Activated CD4-positive, alpha-beta T cell treated with anti-CD3 and anti-CD28 coated beads for 36 hours (primary cell): ENCODE measurements at regions not wholly inside any gene's neighbourhood (a gene's known extent, or its start where the extent isn't known, plus 50 kb on each side); places are given as distances from the start of the nearest gene placed in this dataset.

Experiments
- ATAC-seq: fragments of 200-7000 bp; cut with Tn5 transposase; one replicate; pipeline ENCODE4 v1.10.0; 2021; ENCODE audit warnings: mild to moderate bottlenecking, moderate library complexity
- CTCF ChIA-PET: fragments of 350-600 bp; sonication (Branson Sonifier 250); formaldehyde crosslinking; loops from one replicate; lab custom pipeline; 2021; ENCODE audit warnings: antibody characterized with exemption; lab: Charles Lee
- POLR2A ChIA-PET: fragments of 350-600 bp; sonication (Branson Sonifier 250); formaldehyde crosslinking; loops from one replicate; lab custom pipeline; 2021; ENCODE audit warnings: antibody characterized with exemption, inconsistent platforms; lab: Charles Lee
- DNase-seq: peaks from one replicate; pipeline ENCODE4 v3.0.0-alpha.2; 2020
- H3K27ac Mint-ChIP-seq: one replicate; pipeline ENCODE4 v1.8.0; 2021; ENCODE audit warnings: mixed read lengths
- H3K27me3 Mint-ChIP-seq: one replicate; pipeline ENCODE4 v1.8.0; 2021; ENCODE audit warnings: mixed read lengths
- H3K36me3 Mint-ChIP-seq: one replicate; pipeline ENCODE4 v1.8.0; 2021; ENCODE audit warnings: low read depth, mixed read lengths
- H3K4me1 Mint-ChIP-seq: one replicate; pipeline ENCODE4 v1.8.0; 2021; ENCODE audit warnings: mixed read lengths
- H3K4me3 Mint-ChIP-seq: one replicate; pipeline ENCODE4 v1.8.0; 2021; ENCODE audit warnings: mild to moderate bottlenecking, moderate library complexity, mixed read lengths
- H3K9me3 Mint-ChIP-seq: one replicate; pipeline ENCODE4 v1.8.0; 2021; ENCODE audit warnings: low read depth, mixed read lengths
- intact Hi-C, 2 experiments: fragments of 100-400 bp; cut with DNase I in 1 of 2; cut with micrococcal nuclease in 1 of 2; formaldehyde crosslinking; loops; one replicate each; pipeline versions ENCODE4 v1.14.2 to v1.15.1; 2022 to 2024; cut with DNase I, micrococcal nuclease

DNA sequence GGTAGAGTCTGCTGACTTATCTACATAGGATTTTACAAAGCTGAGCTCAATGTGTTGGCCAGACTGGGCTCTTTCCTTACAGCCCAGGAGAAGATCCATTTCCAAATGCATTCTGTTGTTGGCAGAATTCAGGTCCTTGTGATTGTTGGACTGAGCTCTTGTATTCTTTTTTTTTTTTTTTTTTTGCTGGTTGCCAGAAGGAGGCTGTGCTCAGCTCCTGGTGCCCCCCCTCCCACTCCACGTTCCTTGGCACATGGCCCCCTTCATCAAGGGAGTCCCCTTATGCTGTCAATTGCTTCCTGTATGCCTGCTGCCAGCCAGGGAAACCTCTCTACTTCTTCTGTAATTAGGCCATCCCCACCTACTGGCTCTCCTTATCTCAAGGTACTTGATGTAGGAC is 518.1 kb upstream of the AKR1E2 start:
- intact Hi-C loops = no loop called here
- ATAC-seq (no peak), DNase-seq (no peak)
- ChIA-PET CTCF (interaction anchor here (0.5 kb wide), 1 partner anchor 106 kb away, joined by 4 read pairs; no protein-coding TSS in a partner anchor), POLR2A (no interaction called here)
- no peak overlapping the region for H3K4me3 Mint-ChIP-seq
- peaks cover 2% of the 10 kb centered on the region for H3K27me3 Mint-ChIP-seq
- no peaks in the 10 kb centered on the region for H3K36me3 Mint-ChIP-seq
- H3K9me3 Mint-ChIP-seq = no peaks in the 10 kb centered on the region
- no peaks in the 10 kb centered on the region for H3K4me1 Mint-ChIP-seq
- H3K27ac Mint-ChIP-seq = no peak overlapping the region

DNA sequence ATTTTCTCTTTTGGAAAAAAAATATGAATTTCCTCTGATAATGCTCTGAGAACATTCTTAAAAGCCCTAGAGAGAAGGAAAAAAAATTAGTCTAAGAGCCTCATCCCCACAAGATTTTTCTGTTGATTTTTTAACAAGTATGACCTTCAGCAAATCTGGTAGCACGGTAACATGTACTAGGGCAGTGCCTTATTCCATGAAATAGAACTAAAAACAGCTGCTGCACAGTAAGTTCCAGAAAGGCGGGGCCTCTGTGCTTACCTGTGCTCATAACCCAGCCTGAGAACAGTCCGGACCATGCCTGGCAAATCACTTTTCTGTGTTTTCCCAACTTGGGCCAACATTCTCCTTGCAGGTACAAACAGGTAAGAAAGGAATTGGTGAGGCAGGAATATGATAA is 519.1 kb upstream of the AKR1E2 start:
- CTCF ChIA-PET = no interaction called here
- ATAC-seq (no peak), DNase-seq (no peak)
- Mint-ChIP-seq H3K4me3 (no peak overlapping the region), H3K36me3 (no peaks in the 10 kb centered on the region), H3K4me1 (no peaks in the 10 kb centered on the region), H3K27ac (no peak overlapping the region), H3K27me3 (peaks cover 2% of the 10 kb centered on the region), H3K9me3 (no peaks in the 10 kb centered on the region)
- intact Hi-C loops = no loop called here
- POLR2A ChIA-PET = no interaction called here

DNA sequence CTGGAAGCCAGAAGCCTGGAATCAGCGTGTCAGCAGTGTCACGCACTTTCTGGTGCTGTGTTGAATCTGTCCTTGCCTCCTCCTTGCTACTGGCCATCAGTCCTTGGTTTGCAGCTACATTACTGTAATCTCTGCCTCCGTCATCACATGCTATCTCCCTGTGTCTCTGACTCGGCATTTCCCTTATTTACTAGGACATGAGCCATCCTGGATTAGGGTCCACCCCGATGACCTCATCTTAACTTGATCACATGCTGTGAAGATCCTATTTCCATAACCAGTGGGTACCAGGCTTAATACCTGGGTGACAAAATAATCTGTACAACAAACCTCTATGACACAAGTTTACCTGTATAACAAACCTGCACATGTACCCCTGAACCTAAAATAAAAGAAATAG is 518.0 kb upstream of the KLF6 start:
- ATAC-seq = no peak
- no peak overlapping the region for H3K27ac Mint-ChIP-seq
- H3K36me3 Mint-ChIP-seq = no peaks in the 10 kb centered on the region
- no peaks in the 10 kb centered on the region for H3K4me1 Mint-ChIP-seq
- POLR2A ChIA-PET = interaction anchor here (0.6 kb wide), 1 partner anchor 412 kb away, joined by 3 read pairs; no protein-coding TSS in a partner anchor
- no peak overlapping the region for H3K4me3 Mint-ChIP-seq
- CTCF ChIA-PET = interaction anchor here (1.0 kb wide), 1 partner anchor 18 kb away, joined by 3 read pairs; no protein-coding TSS in a partner anchor
- intact Hi-C loops = no loop called here
- no peak for DNase-seq
- peaks cover 2% of the 10 kb centered on the region for H3K27me3 Mint-ChIP-seq
- no peaks in the 10 kb centered on the region for H3K9me3 Mint-ChIP-seq

DNA sequence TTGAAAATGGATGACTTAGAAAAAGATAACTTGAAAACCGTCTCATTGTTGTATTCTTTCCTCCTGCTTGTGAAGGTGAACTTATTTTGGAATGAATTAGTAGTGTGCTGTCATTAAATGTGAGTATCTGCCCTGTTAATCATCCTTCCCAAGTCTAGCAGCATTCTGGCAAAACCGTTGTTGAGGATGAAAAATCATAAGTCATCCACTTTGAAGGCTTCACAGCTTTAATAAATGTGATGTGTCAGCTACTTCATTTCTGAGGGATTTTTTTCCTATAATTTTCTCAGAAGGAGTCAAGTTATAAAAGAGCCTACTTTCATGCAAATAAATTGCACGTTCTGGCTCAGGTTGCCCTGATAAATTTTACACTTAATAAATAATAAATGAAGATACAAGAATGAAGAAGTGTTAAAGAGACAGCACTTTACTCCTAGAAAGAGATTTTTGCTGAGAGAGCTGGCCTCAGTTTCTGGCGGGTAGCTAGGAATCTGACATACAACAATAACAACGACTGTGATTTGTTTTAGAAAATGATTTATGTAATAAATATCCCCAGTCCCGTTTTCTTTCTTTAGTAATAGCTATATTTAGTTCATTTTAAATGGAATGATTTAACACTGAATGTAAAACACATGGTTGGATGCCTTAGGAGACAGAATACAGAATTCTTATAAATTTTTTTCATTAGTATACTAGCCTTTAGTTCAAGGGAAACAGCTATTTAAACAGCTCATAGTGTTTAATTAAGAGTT is 516.5 kb upstream of the KLF6 start:
- ATAC-seq (no peak), DNase-seq (no peak)
- ChIA-PET POLR2A (no interaction called here), CTCF (interaction anchor here (0.6 to 1.0 kb wide), 2 partner anchors 50 to 58 kb away, joined by 3 read pairs; no protein-coding TSS in a partner anchor)
- no peaks in the 10 kb centered on the region for H3K9me3 Mint-ChIP-seq
- intact Hi-C loops = no loop called here
- peaks cover 2% of the 10 kb centered on the region for H3K27me3 Mint-ChIP-seq
- H3K4me3 Mint-ChIP-seq = no peak overlapping the region
- H3K27ac Mint-ChIP-seq = no peak overlapping the region
- no peaks in the 10 kb centered on the region for H3K4me1 Mint-ChIP-seq
- H3K36me3 Mint-ChIP-seq = no peaks in the 10 kb centered on the region

DNA sequence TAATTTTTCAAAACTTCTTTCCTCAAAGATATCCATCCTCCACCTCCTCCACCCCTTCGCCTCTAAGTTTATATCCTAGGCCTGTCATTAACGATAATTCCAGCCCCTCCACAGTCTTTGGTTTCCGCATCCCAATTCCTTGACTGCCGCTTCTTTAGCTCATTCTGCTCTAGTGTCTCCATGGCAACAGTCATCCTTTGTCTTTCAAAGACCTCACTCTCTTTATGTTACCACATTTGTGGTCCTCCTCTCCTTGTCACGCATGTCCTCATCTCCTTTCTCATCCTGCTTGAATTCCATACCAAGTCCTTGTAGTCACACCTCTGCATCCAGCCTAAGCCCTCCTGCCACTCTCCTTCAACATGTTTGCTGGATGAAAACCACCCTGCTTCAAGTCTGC is 511.2 kb upstream of the KLF6 start:
- no peak for DNase-seq
- CTCF ChIA-PET = no interaction called here
- H3K36me3 Mint-ChIP-seq = no peaks in the 10 kb centered on the region
- no peak overlapping the region for H3K27ac Mint-ChIP-seq
- H3K4me3 Mint-ChIP-seq = no peak overlapping the region
- no peaks in the 10 kb centered on the region for H3K4me1 Mint-ChIP-seq
- H3K9me3 Mint-ChIP-seq = no peaks in the 10 kb centered on the region
- POLR2A ChIA-PET = no interaction called here
- intact Hi-C loops = no loop called here
- no peaks in the 10 kb centered on the region for H3K27me3 Mint-ChIP-seq
- ATAC-seq = no peak

DNA sequence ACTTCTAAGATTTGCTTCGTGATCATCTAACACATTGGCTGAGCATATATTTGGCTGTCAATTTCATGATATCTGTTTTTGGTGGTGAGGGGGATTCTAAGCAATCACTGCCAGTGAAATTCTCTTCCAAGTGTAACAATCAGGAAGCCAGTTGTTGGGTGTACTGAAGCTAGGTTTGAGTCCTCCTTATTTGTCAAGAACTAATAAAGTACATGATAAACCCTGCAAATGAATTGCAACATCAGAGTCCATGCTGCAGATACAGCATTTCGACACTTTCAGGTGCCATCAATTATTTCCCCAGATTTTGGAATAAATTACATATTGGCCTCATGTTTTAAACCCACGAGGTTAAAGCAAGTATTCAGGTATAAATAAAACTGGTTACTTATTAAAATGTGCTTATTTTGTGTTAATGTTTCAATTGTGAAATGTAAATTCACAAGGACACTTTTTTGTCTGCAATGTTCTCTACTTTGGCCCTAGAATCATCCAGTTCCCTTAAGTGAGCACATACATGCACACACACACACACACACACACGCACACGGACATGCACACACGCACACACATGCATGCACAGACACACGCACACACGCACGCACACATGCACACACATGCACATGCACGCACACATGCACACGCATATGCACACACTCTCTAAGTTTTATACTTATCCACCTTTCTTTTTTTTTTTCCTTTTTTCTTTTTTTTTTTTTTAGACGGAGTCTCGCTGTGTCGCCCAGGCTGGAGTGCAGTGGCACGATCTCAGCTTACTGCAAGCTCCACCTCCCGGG is 510.2 kb upstream of the KLF6 start:
- Mint-ChIP-seq H3K9me3 (no peaks in the 10 kb centered on the region), H3K27ac (no peak overlapping the region), H3K27me3 (no peaks in the 10 kb centered on the region), H3K4me1 (no peaks in the 10 kb centered on the region), H3K4me3 (no peak overlapping the region), H3K36me3 (no peaks in the 10 kb centered on the region)
- DNase-seq (no peak), ATAC-seq (no peak)
- ChIA-PET CTCF (no interaction called here), POLR2A (no interaction called here)
- intact Hi-C loops = no loop called here

DNA sequence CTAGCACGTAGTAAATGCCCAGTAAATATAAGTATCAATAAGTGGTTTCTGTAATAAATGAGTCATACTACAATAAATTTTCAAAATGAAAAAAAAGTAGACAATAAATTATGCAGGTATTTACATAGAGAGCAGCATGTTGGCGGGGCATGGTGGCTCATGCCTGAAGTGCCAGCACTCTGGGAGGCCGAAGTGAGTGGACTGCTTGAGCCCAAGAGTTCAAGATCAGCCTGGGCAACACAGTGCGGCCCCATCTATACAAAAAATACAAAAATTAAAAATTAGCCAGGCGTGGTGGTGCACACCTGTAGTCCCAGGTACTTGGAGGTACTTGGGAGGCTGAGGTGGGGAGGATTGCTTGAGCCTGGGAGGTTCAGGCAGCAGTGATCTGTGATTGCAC is 509.3 kb upstream of the KLF6 start:
- intact Hi-C loops = no loop called here
- Mint-ChIP-seq H3K27me3 (no peaks in the 10 kb centered on the region), H3K4me3 (no peak overlapping the region), H3K27ac (no peak overlapping the region), H3K9me3 (no peaks in the 10 kb centered on the region), H3K4me1 (no peaks in the 10 kb centered on the region), H3K36me3 (no peaks in the 10 kb centered on the region)
- POLR2A ChIA-PET = no interaction called here
- DNase-seq (no peak), ATAC-seq (no peak)
- CTCF ChIA-PET = no interaction called here

DNA sequence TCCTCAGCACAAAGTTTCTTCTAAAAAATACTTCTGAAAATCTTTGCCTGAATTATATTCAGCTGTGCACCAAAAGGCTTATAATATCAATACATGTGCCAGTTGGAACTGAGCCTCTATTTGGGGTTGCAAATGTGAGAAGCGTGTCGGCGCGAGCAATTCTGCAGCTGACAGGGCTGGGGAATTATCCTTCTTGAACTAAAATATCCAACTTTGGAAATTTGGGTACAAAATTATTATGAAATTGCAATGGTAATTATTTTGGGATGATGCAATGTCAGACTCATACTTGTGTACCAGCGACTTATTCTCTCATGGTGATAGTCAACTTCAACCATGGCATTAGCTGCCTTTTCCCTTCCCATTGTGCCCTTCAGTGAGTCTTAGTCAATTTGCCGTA is 507.0 kb upstream of the KLF6 start:
- H3K27ac Mint-ChIP-seq = no peak overlapping the region
- intact Hi-C loops = no loop called here
- H3K4me1 Mint-ChIP-seq = no peaks in the 10 kb centered on the region
- H3K4me3 Mint-ChIP-seq = no peak overlapping the region
- ChIA-PET POLR2A (no interaction called here), CTCF (no interaction called here)
- no peak for DNase-seq
- H3K9me3 Mint-ChIP-seq = no peaks in the 10 kb centered on the region
- H3K36me3 Mint-ChIP-seq = no peaks in the 10 kb centered on the region
- ATAC-seq = no peak
- no peaks in the 10 kb centered on the region for H3K27me3 Mint-ChIP-seq

DNA sequence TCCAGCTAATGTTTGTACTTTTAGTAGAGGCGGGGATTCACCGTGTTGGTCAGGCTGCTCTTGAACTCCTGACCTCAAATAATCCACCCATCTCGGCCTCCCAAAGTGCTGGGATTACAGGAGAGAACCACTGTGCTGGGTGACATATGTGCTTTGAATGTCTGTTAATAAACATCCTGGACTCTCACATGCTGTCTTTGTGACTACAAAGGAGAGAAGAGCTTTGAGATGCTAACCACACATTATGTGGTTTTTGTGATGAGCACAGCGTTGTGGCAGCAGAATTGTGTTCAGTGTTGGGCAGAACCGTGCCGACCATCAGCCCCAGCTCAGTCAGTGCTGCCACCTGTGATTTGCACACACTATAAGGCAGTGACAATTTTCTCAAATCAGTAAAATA is 500.1 kb upstream of the KLF6 start:
- POLR2A ChIA-PET = no interaction called here
- Mint-ChIP-seq H3K27ac (no peak overlapping the region), H3K4me3 (no peak overlapping the region), H3K9me3 (no peaks in the 10 kb centered on the region), H3K36me3 (no peaks in the 10 kb centered on the region), H3K27me3 (peaks cover 2% of the 10 kb centered on the region), H3K4me1 (peaks cover 12% of the 10 kb centered on the region)
- intact Hi-C loops = no loop called here
- DNase-seq (peak; percentile 27), ATAC-seq (peak; percentile 78)
- CTCF ChIA-PET = interaction anchor here (0.5 kb wide), 1 partner anchor 1103 kb away, joined by 3 read pairs; no protein-coding TSS in a partner anchor

DNA sequence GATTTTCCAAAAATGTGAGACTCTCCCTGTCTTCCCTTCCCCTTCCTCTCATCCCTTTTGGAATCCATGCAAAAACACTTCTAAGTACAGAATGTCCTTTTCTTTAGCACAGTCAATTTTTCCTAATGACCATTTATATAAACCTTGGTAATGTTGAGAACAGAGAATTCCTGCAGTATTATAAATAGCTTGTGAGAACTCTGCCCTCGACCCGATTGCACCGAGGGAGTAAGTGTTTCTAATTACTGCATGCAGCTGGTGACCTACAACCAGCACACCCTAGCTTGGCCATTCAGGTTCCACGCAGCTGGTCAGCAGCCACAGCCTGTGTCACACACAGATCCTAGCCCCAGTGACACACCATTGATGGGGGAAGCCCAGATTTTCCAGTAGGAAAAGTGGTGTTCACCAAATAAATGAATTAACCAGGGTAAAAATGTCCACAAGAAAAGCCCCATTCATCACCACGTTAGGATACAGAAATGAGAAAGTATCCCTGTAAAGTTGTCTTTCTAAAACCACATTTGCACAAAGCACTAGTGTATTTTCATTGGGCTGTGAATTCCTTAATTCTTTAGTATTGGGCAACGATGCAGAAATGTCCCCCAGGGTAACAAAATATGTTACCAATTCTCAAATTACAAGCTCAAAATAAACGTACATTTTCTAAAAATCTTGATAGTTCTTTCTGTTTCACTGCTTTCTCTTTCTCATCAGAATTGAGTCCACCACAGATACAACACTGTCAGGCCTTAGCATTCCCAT is 499.0 kb upstream of the KLF6 start:
- no peaks in the 10 kb centered on the region for H3K9me3 Mint-ChIP-seq
- H3K27ac Mint-ChIP-seq = no peak overlapping the region
- intact Hi-C loops = no loop called here
- ATAC-seq (no peak), DNase-seq (no peak)
- CTCF ChIA-PET = interaction anchor here (0.6 kb wide), 1 partner anchor 922 kb away, joined by 3 read pairs; no protein-coding TSS in a partner anchor
- no peaks in the 10 kb centered on the region for H3K36me3 Mint-ChIP-seq
- H3K4me1 Mint-ChIP-seq = peaks cover 12% of the 10 kb centered on the region
- H3K27me3 Mint-ChIP-seq = peaks cover 2% of the 10 kb centered on the region
- H3K4me3 Mint-ChIP-seq = no peak overlapping the region
- POLR2A ChIA-PET = no interaction called here

DNA sequence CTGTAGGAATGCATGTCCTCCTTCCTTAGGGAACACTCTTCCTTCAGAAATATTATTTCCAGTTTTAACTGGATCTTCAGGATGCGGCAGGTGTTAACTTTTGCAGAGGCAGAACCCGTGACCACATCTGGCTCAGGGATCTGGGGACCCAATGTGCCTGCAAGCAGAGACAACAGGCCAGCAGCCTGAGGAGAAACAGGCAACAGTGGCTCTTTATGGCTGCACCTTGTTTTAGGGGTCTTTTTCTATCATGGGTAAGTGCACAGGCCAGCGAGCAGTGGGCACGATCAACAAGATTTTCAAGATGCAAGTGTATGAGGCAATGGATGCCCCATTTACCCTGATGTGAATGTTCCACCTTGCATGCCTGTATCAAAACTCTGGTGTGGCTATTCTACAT is 497.5 kb upstream of the KLF6 start:
- POLR2A ChIA-PET = no interaction called here
- Mint-ChIP-seq H3K9me3 (no peaks in the 10 kb centered on the region), H3K27ac (no peak overlapping the region), H3K4me3 (no peak overlapping the region), H3K4me1 (peaks cover 12% of the 10 kb centered on the region), H3K36me3 (no peaks in the 10 kb centered on the region), H3K27me3 (peaks cover 2% of the 10 kb centered on the region)
- no peak for DNase-seq
- intact Hi-C loops = no loop called here
- CTCF ChIA-PET = no interaction called here
- ATAC-seq = no peak
